Endothelial cell of umbilical vein (primary cell): ENCODE measurements at regions not wholly inside any gene's neighbourhood (a gene's known extent, or its start where the extent isn't known, plus 50 kb on each side); places are given as distances from the start of the nearest gene placed in this dataset.

Experiments used
- CTCF ChIP-seq, 2 donors: IDR thresholded peaks; 1 replicate in 1 of 2; 2 replicates in 1 of 2; pipeline ENCODE4 v1.5.1; 2011; ENCODE audit warnings: low read length in 2 of 2, mild to moderate bottlenecking in 2 of 2, moderate library complexity in 2 of 2, control low read depth in 1 of 2, inconsistent platforms in 1 of 2, low read depth in 1 of 2; ENCODE audit not compliant: insufficient read depth in 1 of 2; ENCODE audit errors: extremely low read depth in 1 of 2
- MYC ChIP-seq: IDR thresholded peaks from one replicate; pipeline ENCODE4 v1.6.1; 2011; ENCODE audit warnings: mild to moderate bottlenecking, low read depth, low read length
- POLR2AphosphoS5 ChIP-seq: IDR thresholded peaks from 2 replicates; pipeline ENCODE4 v1.6.1; 2012; ENCODE audit warnings: low read depth, mild to moderate bottlenecking, control low read depth, low read length, moderate library complexity; ENCODE audit not compliant: insufficient read depth
- TF ChIP-seq, protein P1 (sequence below): IDR thresholded peaks from 2 replicates; pipeline ENCODE4 v1.6.1; 2011; ENCODE audit not compliant: insufficient read depth, insufficient read length

DNA sequence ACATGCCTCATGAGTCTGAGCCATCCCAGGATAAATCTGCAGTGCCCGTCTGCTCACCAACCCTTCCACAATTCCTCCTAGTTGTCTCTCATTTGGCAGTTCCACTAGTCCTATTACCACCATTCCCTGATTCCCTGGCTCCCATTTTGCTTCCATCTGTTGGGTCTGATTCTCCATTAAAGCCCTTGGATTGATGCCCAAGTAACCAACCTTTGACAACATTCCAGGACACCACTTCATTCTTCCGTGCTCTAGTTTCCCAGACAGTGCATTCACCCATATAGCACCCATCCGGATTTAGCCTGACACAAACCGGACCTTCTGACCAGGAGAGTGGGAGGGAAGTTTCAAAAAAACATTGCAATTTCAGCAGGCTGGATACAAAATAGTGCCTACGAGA, 189.4 kb upstream of the PALMD start:
- TF ChIP-seq POLR2AphosphoS5: no peak
- no peak for TF ChIP-seq CTCF (IDR thresholded peaks at IDR 0.05; ENCODE audit: extremely low read depth in 1 of 2, insufficient read depth in 1 of 2, low read depth in 1 of 2, low read length in 2 of 2)
- no peak for TF ChIP-seq MYC
- TF ChIP-seq, protein P1, sequence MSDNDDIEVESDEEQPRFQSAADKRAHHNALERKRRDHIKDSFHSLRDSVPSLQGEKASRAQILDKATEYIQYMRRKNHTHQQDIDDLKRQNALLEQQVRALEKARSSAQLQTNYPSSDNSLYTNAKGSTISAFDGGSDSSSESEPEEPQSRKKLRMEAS: no peak
